Neural cell (in vitro differentiated cells): ENCODE measurements at regions not wholly inside any gene's neighbourhood (a gene's known extent, or its start where the extent isn't known, plus 50 kb on each side); places are given as distances from the start of the nearest gene placed in this dataset.

Experiments used
- H2AFZ ChIP-seq: fragments of 200-600, 300-800 bp; sonication (generic), shearing (Covaris generic); 2 replicates; pipeline ENCODE4 v1.6.0; 2014; ENCODE audit warnings: low read depth, mild to moderate bottlenecking, antibody characterized with exemption, low read length, moderate library complexity
- H3F3A ChIP-seq: fragments of 200-600 bp; shearing (Covaris generic); 2 replicates; pipeline ENCODE4 v1.6.1; 2016; ENCODE audit warnings: mild to moderate bottlenecking, moderate library complexity, mixed read lengths, antibody characterized with exemption, low read length; ENCODE audit not compliant: insufficient read depth, poor library complexity, severe bottlenecking
- H3K27ac ChIP-seq: fragments of 200-600, 300-800 bp; sonication (generic), shearing (Covaris generic); 2 replicates; pipeline ENCODE4 v1.5.1; 2014; ENCODE audit warnings: mild to moderate bottlenecking, low read length, moderate library complexity
- H3K27me3 ChIP-seq: fragments of 300-800, 200-600 bp; sonication (generic), shearing (Covaris generic); 2 replicates; pipeline ENCODE4 v1.6.0; 2014; ENCODE audit warnings: mild to moderate bottlenecking, low read depth, low read length, moderate library complexity; ENCODE audit not compliant: insufficient read depth
- H3K36me3 ChIP-seq: fragments of 300-800, 200-600 bp; sonication (generic), shearing (Covaris generic); 2 replicates; pipeline ENCODE4 v1.5.1; 2014; ENCODE audit warnings: mild to moderate bottlenecking, antibody characterized with exemption, low read length, moderate library complexity; ENCODE audit not compliant: insufficient read depth
- H3K4me2 ChIP-seq: fragments of 300-800, 200-600 bp; sonication (generic), shearing (Covaris generic); 2 replicates; pipeline ENCODE4 v1.6.0; 2014; ENCODE audit warnings: mild to moderate bottlenecking, low read length
- H3K4me3 ChIP-seq: fragments of 300-800, 200-600 bp; sonication (generic), shearing (Covaris generic); 2 replicates; pipeline ENCODE4 v1.5.1; 2014; ENCODE audit warnings: mild to moderate bottlenecking, low read length, moderate library complexity
- H3K79me2 ChIP-seq: fragments of 200-600 bp; shearing (Covaris generic); replicated peaks from 2 replicates; pipeline ENCODE4 v1.6.0; 2014; ENCODE audit warnings: mild to moderate bottlenecking, low read length, moderate library complexity; ENCODE audit not compliant: insufficient read depth
- H3K9ac ChIP-seq: fragments of 300-800, 200-600 bp; sonication (generic), shearing (Covaris generic); 2 replicates; pipeline ENCODE4 v1.6.1; 2016; ENCODE audit warnings: mild to moderate bottlenecking, low read length, mixed read lengths
- H3K9me2 ChIP-seq: fragments of 200-600 bp; shearing (Covaris generic); 2 replicates; pipeline ENCODE4 v1.6.1; 2016; ENCODE audit warnings: mild to moderate bottlenecking, low read length, mixed read lengths; ENCODE audit not compliant: insufficient read depth
- H3K9me3 ChIP-seq: fragments of 200-600, 300-800 bp; sonication (generic), shearing (Covaris generic); 2 replicates; pipeline ENCODE4 v1.6.1; 2016; ENCODE audit warnings: mild to moderate bottlenecking, mixed run types, low read length, moderate library complexity, mixed read lengths
- H4K20me1 ChIP-seq: fragments of 200-600 bp; shearing (Covaris generic); 2 replicates; pipeline ENCODE4 v1.6.1; 2016; ENCODE audit warnings: mild to moderate bottlenecking, mixed run types; ENCODE audit not compliant: insufficient read depth
- EP300 ChIP-seq: fragments of 450-650 bp; conservative IDR thresholded peaks from 2 replicates; pipeline ENCODE4 v1.6.1; 2014; ENCODE audit warnings: antibody characterized with exemption, mild to moderate bottlenecking, moderate library complexity; ENCODE audit not compliant: poor library complexity, severe bottlenecking
- EZH2 ChIP-seq: fragments of 200-600, 300-800 bp; shearing (Covaris generic), sonication (generic); IDR thresholded peaks from 2 replicates; pipeline ENCODE4 v1.6.1; 2014; ENCODE audit warnings: antibody characterized with exemption, low read length, borderline replicate concordance, mild to moderate bottlenecking; ENCODE audit not compliant: insufficient read depth, poor library complexity, severe bottlenecking
- MXI1 ChIP-seq: fragments of 450-650 bp; conservative IDR thresholded peaks from 2 replicates; pipeline ENCODE4 v1.6.1; 2014; ENCODE audit warnings: antibody characterized with exemption, mild to moderate bottlenecking; ENCODE audit not compliant: poor library complexity, severe bottlenecking
- POLR2AphosphoS5 ChIP-seq: IDR thresholded peaks from 2 replicates; pipeline ENCODE4 v1.6.1; 2012
- RAD21 ChIP-seq: fragments of 450-650 bp; conservative IDR thresholded peaks from 2 replicates; pipeline ENCODE4 v1.6.1; 2014; ENCODE audit warnings: antibody characterized with exemption, mild to moderate bottlenecking, moderate library complexity
- SMC3 ChIP-seq: fragments of 450-650 bp; conservative IDR thresholded peaks from 2 replicates; pipeline ENCODE4 v1.6.1; 2014; ENCODE audit warnings: antibody characterized with exemption, mild to moderate bottlenecking, moderate library complexity; ENCODE audit not compliant: poor library complexity
- TAF1 ChIP-seq: IDR thresholded peaks from 2 replicates; pipeline ENCODE4 v1.6.1; 2012; ENCODE audit warnings: low read depth
- TF ChIP-seq, protein P1 (sequence below): fragments of 450-650 bp; IDR thresholded peaks from 2 replicates; pipeline ENCODE4 v1.5.1; 2014; ENCODE audit warnings: antibody characterized with exemption, mild to moderate bottlenecking, moderate library complexity; ENCODE audit not compliant: poor library complexity, severe bottlenecking
- TF ChIP-seq, protein P2 (sequence below): IDR thresholded peaks from 2 replicates; pipeline ENCODE4 v1.6.1; 2012; ENCODE audit warnings: borderline replicate concordance

DNA sequence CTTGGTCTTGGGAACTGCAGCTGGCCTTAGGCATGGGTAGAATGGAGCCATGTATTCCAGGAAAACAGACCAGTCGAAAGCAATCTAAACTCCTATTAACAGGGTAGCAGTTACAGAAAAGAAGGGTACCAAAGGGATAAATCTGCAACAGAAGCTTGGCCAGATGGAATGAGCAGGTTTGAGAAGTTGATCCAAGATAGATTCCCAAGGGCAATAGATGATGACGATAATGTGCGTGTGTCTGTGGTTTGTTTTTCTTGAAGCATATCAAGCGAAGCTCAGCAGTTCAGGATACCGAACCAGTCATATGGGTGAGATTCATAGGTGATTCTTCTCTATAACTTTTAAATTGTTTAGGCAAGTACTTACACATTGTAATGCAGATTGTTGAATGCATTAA, 203.8 kb upstream of the SEMA6D start:
- Histone ChIP-seq H3K9me2 (no peaks in the 10 kb centered on the region), H3K4me3 (no peak overlapping the region), H3K36me3 (no peaks in the 10 kb centered on the region), H3K4me2 (no peak overlapping the region), H3K9ac (no peak overlapping the region), H4K20me1 (no peaks in the 10 kb centered on the region), H2AFZ (no peak overlapping the region), H3F3A (no peaks in the 10 kb centered on the region), H3K27ac (no peak overlapping the region), H3K9me3 (no peaks in the 10 kb centered on the region), H3K79me2 (no peaks in the 10 kb centered on the region), H3K27me3 (no peaks in the 10 kb centered on the region)
- TF ChIP-seq POLR2AphosphoS5 (no peak), EZH2 (no peak), RAD21 (no peak), SMC3 (no peak), EP300 (no peak), MXI1 (no peak), TAF1 (no peak)
- TF ChIP-seq, protein P1, sequence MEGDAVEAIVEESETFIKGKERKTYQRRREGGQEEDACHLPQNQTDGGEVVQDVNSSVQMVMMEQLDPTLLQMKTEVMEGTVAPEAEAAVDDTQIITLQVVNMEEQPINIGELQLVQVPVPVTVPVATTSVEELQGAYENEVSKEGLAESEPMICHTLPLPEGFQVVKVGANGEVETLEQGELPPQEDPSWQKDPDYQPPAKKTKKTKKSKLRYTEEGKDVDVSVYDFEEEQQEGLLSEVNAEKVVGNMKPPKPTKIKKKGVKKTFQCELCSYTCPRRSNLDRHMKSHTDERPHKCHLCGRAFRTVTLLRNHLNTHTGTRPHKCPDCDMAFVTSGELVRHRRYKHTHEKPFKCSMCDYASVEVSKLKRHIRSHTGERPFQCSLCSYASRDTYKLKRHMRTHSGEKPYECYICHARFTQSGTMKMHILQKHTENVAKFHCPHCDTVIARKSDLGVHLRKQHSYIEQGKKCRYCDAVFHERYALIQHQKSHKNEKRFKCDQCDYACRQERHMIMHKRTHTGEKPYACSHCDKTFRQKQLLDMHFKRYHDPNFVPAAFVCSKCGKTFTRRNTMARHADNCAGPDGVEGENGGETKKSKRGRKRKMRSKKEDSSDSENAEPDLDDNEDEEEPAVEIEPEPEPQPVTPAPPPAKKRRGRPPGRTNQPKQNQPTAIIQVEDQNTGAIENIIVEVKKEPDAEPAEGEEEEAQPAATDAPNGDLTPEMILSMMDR, result no peak
- TF ChIP-seq, protein P2, sequence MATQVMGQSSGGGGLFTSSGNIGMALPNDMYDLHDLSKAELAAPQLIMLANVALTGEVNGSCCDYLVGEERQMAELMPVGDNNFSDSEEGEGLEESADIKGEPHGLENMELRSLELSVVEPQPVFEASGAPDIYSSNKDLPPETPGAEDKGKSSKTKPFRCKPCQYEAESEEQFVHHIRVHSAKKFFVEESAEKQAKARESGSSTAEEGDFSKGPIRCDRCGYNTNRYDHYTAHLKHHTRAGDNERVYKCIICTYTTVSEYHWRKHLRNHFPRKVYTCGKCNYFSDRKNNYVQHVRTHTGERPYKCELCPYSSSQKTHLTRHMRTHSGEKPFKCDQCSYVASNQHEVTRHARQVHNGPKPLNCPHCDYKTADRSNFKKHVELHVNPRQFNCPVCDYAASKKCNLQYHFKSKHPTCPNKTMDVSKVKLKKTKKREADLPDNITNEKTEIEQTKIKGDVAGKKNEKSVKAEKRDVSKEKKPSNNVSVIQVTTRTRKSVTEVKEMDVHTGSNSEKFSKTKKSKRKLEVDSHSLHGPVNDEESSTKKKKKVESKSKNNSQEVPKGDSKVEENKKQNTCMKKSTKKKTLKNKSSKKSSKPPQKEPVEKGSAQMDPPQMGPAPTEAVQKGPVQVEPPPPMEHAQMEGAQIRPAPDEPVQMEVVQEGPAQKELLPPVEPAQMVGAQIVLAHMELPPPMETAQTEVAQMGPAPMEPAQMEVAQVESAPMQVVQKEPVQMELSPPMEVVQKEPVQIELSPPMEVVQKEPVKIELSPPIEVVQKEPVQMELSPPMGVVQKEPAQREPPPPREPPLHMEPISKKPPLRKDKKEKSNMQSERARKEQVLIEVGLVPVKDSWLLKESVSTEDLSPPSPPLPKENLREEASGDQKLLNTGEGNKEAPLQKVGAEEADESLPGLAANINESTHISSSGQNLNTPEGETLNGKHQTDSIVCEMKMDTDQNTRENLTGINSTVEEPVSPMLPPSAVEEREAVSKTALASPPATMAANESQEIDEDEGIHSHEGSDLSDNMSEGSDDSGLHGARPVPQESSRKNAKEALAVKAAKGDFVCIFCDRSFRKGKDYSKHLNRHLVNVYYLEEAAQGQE, result no peak

DNA sequence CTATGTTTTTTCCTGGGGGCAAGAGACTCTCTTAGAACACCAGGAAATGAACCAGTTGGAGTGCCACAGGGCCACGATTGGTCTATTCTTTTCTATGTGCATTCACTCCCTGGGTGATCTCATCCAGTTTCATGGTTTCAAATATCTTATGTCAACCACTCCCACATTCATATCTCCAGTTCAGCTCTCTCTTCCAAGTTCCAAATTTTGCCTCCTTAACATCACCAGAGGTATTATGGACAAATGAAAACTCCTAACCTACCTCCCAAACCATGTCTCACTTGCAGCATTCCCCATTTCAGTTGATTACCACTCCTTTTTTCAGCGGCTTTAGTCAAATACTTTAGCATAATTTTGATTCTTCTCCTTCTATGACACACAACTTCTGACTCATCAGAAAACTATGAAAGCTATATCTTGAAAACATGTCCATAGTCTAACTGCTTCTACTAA, 203.1 kb upstream of the SEMA6D start:
- Histone ChIP-seq H4K20me1 (no peaks in the 10 kb centered on the region), H3F3A (no peaks in the 10 kb centered on the region), H3K9me3 (no peaks in the 10 kb centered on the region), H3K79me2 (no peaks in the 10 kb centered on the region), H3K9ac (no peak overlapping the region), H3K9me2 (no peaks in the 10 kb centered on the region), H3K4me3 (no peak overlapping the region), H3K27me3 (no peaks in the 10 kb centered on the region), H3K4me2 (no peak overlapping the region), H3K27ac (no peak overlapping the region), H3K36me3 (no peaks in the 10 kb centered on the region), H2AFZ (no peak overlapping the region)
- TF ChIP-seq, protein P2, result no peak
- TF ChIP-seq EP300 (no peak), POLR2AphosphoS5 (no peak), EZH2 (no peak), MXI1 (no peak), RAD21 (no peak), SMC3 (no peak), TAF1 (no peak)
- TF ChIP-seq, protein P1, result no peak
